ENCODE measurements at regions not wholly inside any gene's neighbourhood (a gene's known extent, or its start where the extent isn't known, plus 50 kb on each side); places are given as distances from the start of the nearest gene placed in this dataset.

- Histone ChIP-seq H4K20me1 (ENCODE audit: insufficient read depth) (no peaks in the 10 kb centered on the region), H3K27me3 (ENCODE audit: insufficient read depth) (no peaks in the 10 kb centered on the region; the same call in 1 of the 2 replicates), H3K4me1 (ENCODE audit: control insufficient read depth in 1 of 2, insufficient read depth in 2 of 2, low read depth in 1 of 2, low read length in 1 of 2) (peaks cover 0 to 4% of the 10 kb centered on the region in 2 experiments; a peak in 2 of 4 replicates), H3K36me3 (replicated peaks in 1 of 2; ENCODE audit: control insufficient read depth in 1 of 2, insufficient read depth in 2 of 2, low read length in 1 of 2) (no peaks in the 10 kb centered on the region), H3K27ac (ENCODE audit: low read depth in 2 of 2, low read length in 1 of 2) (no peak overlapping the region), H2AFZ (ENCODE audit: low read depth) (no peak overlapping the region), H3K9me2 (no peaks in the 10 kb centered on the region), H3K9me3 (no peaks in the 10 kb centered on the region), H3K4me3 (ENCODE audit: low read depth in 2 of 2, low read length in 1 of 2) (no peak overlapping the region), H3K9ac (no peak overlapping the region), H3F3A (replicated peaks; ENCODE audit: insufficient read depth) (peaks cover 12% of the 10 kb centered on the region), H3K79me2 (ENCODE audit: insufficient read depth) (no peaks in the 10 kb centered on the region), H3K4me2 (no peak overlapping the region)
- no peak for TF ChIP-seq RCOR1 (IDR thresholded peaks at IDR 0.05; ENCODE audit: low read length)
- no peak for TF ChIP-seq TAF1 (IDR thresholded peaks at IDR 0.05; ENCODE audit: borderline replicate concordance, low read depth, low read length)
- TF ChIP-seq EP300 (IDR thresholded peaks at IDR 0.05; ENCODE audit: borderline replicate concordance in 1 of 2, low read depth in 1 of 2, low read length in 1 of 2): no peak
- TF ChIP-seq FOSL2 (IDR thresholded peaks at IDR 0.05; ENCODE audit: borderline replicate concordance, low read depth): no peak
- no peak for TF ChIP-seq PBX3 (IDR thresholded peaks at IDR 0.05)
- no peak for TF ChIP-seq EZH2phosphoT487 (IDR thresholded peaks at IDR 0.05; ENCODE audit: borderline replicate concordance, low read depth)
- no peak for TF ChIP-seq TEAD4 (IDR thresholded peaks at IDR 0.05; ENCODE audit: borderline replicate concordance, insufficient read depth)
- no peak for TF ChIP-seq NFIC (IDR thresholded peaks at IDR 0.05; ENCODE audit: borderline replicate concordance)
- CTCF ChIA-PET: interaction anchor here (0.9 to 1.2 kb wide), 2 partner anchors 11 to 1476 kb away, joined by 3 to 6 read pairs; no protein-coding TSS in a partner anchor
- no peak for DNase-seq
- 92% methylated on average over 1 of the region's 1 CpG for WGBS (ENCODE audit: low lambda C conversion rate)
- POLR2A ChIA-PET: no interaction called here
These were observed 250.7 kb downstream of the TBC1D4 start for GRCh38 chr13:75231235-75231634.

GRCh38 chr13:75226733-75227435 is 255.1 kb downstream of the TBC1D4 start:
- peaks cover 3 to 7% of the 10 kb centered on the region in 2 experiments; a peak in 2 of 4 replicates for H3K4me1 ChIP-seq (ENCODE audit: control insufficient read depth in 1 of 2, insufficient read depth in 2 of 2, low read depth in 1 of 2, low read length in 1 of 2)
- no peaks in the 10 kb centered on the region for H3K36me3 ChIP-seq (replicated peaks in 1 of 2; ENCODE audit: control insufficient read depth in 1 of 2, insufficient read depth in 2 of 2, low read length in 1 of 2)
- no peak overlapping the region for H3K9ac ChIP-seq
- H4K20me1 ChIP-seq (ENCODE audit: insufficient read depth): no peaks in the 10 kb centered on the region
- WGBS (ENCODE audit: low lambda C conversion rate): 17% methylated on average over 3 of the region's 3 CpGs
- ChIA-PET CTCF (interaction anchor here (0.9 to 1.5 kb wide), 2 partner anchors 31 to 920 kb away, joined by 3 to 5 read pairs; no protein-coding TSS in a partner anchor), POLR2A (no interaction called here)
- no peaks in the 10 kb centered on the region; the same call in 1 of the 2 replicates for H3K27me3 ChIP-seq (ENCODE audit: insufficient read depth)
- peak overlapping the region; percentile 45; the same call in 1 of the 2 replicates for H3K4me2 ChIP-seq
- no peaks in the 10 kb centered on the region for H3K9me3 ChIP-seq
- peak overlapping the region; percentile 53 to 68; a peak in 3 of 4 replicates for H3K27ac ChIP-seq (ENCODE audit: low read depth in 2 of 2, low read length in 1 of 2)
- DNase-seq: no peak
- H2AFZ ChIP-seq (ENCODE audit: low read depth): no peak overlapping the region
- H3F3A ChIP-seq (replicated peaks; ENCODE audit: insufficient read depth): peaks cover 15% of the 10 kb centered on the region
- no peaks in the 10 kb centered on the region for H3K9me2 ChIP-seq
- H3K4me3 ChIP-seq (ENCODE audit: low read depth in 2 of 2, low read length in 1 of 2): no peak overlapping the region
- no peaks in the 10 kb centered on the region for H3K79me2 ChIP-seq (ENCODE audit: insufficient read depth)
- TF ChIP-seq GATA2 (CRISPR knock-in tag; IDR thresholded peaks at IDR 0.05) (no peak), RCOR1 (IDR thresholded peaks at IDR 0.05; ENCODE audit: low read length) (no peak), EP300 (IDR thresholded peaks at IDR 0.05; ENCODE audit: borderline replicate concordance in 1 of 2, low read depth in 1 of 2, low read length in 1 of 2) (peak; percentile 30 to 96; a peak in 2 of 4 replicates), GABPA (IDR thresholded peaks at IDR 0.05; ENCODE audit: low read depth) (no peak), SIN3A (IDR thresholded peaks at IDR 0.05; ENCODE audit: borderline replicate concordance, low read depth, low read length) (no peak), USF1 (IDR thresholded peaks at IDR 0.05; ENCODE audit: borderline replicate concordance, low read depth) (no peak), FOSL2 (IDR thresholded peaks at IDR 0.05; ENCODE audit: borderline replicate concordance, low read depth) (peak; percentile 95), EZH2phosphoT487 (IDR thresholded peaks at IDR 0.05; ENCODE audit: borderline replicate concordance, low read depth) (no peak), ZBTB33 (IDR thresholded peaks at IDR 0.05; ENCODE audit: borderline replicate concordance, low read depth) (peak; percentile 89), FOXJ3 (CRISPR knock-in tag; IDR thresholded peaks at IDR 0.05) (no peak), RFX5 (IDR thresholded peaks at IDR 0.05; ENCODE audit: low read length) (no peak), PBX3 (IDR thresholded peaks at IDR 0.05) (peak; percentile 91), IRF3 (IDR thresholded peaks at IDR 0.05; ENCODE audit: low read depth, low read length) (no peak), ELF1 (IDR thresholded peaks at IDR 0.05) (no peak), POLR2AphosphoS5 (IDR thresholded peaks at IDR 0.05; ENCODE audit: low read depth, low read length) (peak; percentile 80), MXI1 (IDR thresholded peaks at IDR 0.05; ENCODE audit: low read depth, low read length) (no peak), TEAD4 (IDR thresholded peaks at IDR 0.05; ENCODE audit: borderline replicate concordance, insufficient read depth) (peak; percentile 91)
